ENCODE measurements at regions not wholly inside any gene's neighbourhood (a gene's known extent, or its start where the extent isn't known, plus 50 kb on each side); places are given as distances from the start of the nearest gene placed in this dataset.

- POLR2A ChIA-PET: no interaction called here
- Mint-ChIP-seq H3K4me1 (ENCODE audit: insufficient read depth, unreplicated experiment) (no peaks in the 10 kb centered on the region), H3K4me3 (ENCODE audit: unreplicated experiment) (no peak overlapping the region), H3K36me3 (ENCODE audit: insufficient read depth, unreplicated experiment) (no peaks in the 10 kb centered on the region), H3K9me3 (ENCODE audit: unreplicated experiment) (no peaks in the 10 kb centered on the region), H3K27ac (ENCODE audit: low read depth, unreplicated experiment) (no peak overlapping the region), H3K27me3 (ENCODE audit: insufficient read depth, unreplicated experiment) (no peaks in the 10 kb centered on the region)
- BruUV-seq (replicated peaks): no TSS peak
- CTCF ChIA-PET: no interaction called here
- no peak for DNase-seq (ENCODE audit: unreplicated experiment)
- intact Hi-C loops (cut with micrococcal nuclease): no loop called here
- TF ChIP-seq CTCF (IDR thresholded peaks at IDR 0.05; ENCODE audit: unreplicated experiment): no peak
These were observed 65.8 kb upstream of the KCNA1 start for GRCh38 chr12:4843907-4844306.

GRCh38 chr12:4847713-4848112 lies 62.0 kb upstream of the KCNA1 start:
- no peak for DNase-seq (ENCODE audit: unreplicated experiment)
- CTCF ChIA-PET: interaction anchor here (0.6 to 2.7 kb wide), 7 partner anchors 10 to 1219 kb away, joined by 3 to 38 read pairs (median 3); a partner anchor contains a TSS
- no peaks in the 10 kb centered on the region for H3K36me3 Mint-ChIP-seq (ENCODE audit: insufficient read depth, unreplicated experiment)

GRCh38 chr12:4849115-4849541 lies 60.6 kb upstream of the KCNA1 start:
- no peaks in the 10 kb centered on the region for H3K4me1 Mint-ChIP-seq (ENCODE audit: insufficient read depth, unreplicated experiment)
- no peaks in the 10 kb centered on the region for H3K36me3 Mint-ChIP-seq (ENCODE audit: insufficient read depth, unreplicated experiment)
- no peak overlapping the region for H3K4me3 Mint-ChIP-seq (ENCODE audit: unreplicated experiment)
- BruUV-seq (replicated peaks): no TSS peak
- peak; percentile 38 for DNase-seq (ENCODE audit: unreplicated experiment)
- intact Hi-C loops (cut with micrococcal nuclease): no loop called here
- CTCF ChIA-PET: interaction anchor here (0.6 to 2.7 kb wide), 38 partner anchors 8 to 1129 kb away, joined by 3 to 38 read pairs (median 3); no protein-coding TSS in a partner anchor
- H3K27ac Mint-ChIP-seq (ENCODE audit: low read depth, unreplicated experiment): no peak overlapping the region
- POLR2A ChIA-PET: no interaction called here
- no peaks in the 10 kb centered on the region for H3K9me3 Mint-ChIP-seq (ENCODE audit: unreplicated experiment)
- TF ChIP-seq CTCF (IDR thresholded peaks at IDR 0.05; ENCODE audit: unreplicated experiment): peak; percentile 70
- peaks cover 41% of the 10 kb centered on the region for H3K27me3 Mint-ChIP-seq (ENCODE audit: insufficient read depth, unreplicated experiment)

More at GRCh38 chr12:4847713-4848112, 62.0 kb upstream of the KCNA1 start:
- Mint-ChIP-seq H3K4me1 (ENCODE audit: insufficient read depth, unreplicated experiment) (no peaks in the 10 kb centered on the region), H3K27ac (ENCODE audit: low read depth, unreplicated experiment) (no peak overlapping the region), H3K4me3 (ENCODE audit: unreplicated experiment) (no peak overlapping the region), H3K9me3 (ENCODE audit: unreplicated experiment) (no peaks in the 10 kb centered on the region), H3K27me3 (ENCODE audit: insufficient read depth, unreplicated experiment) (peaks cover 27% of the 10 kb centered on the region)
- BruUV-seq (replicated peaks): no TSS peak
- TF ChIP-seq CTCF (IDR thresholded peaks at IDR 0.05; ENCODE audit: unreplicated experiment): no peak
- intact Hi-C loops (cut with micrococcal nuclease): no loop called here
- POLR2A ChIA-PET: no interaction called here

GRCh38 chr12:4849795-4850345 lies 59.8 kb upstream of the KCNA1 start:
- no peak overlapping the region for H3K4me3 Mint-ChIP-seq (ENCODE audit: unreplicated experiment)
- TF ChIP-seq CTCF (IDR thresholded peaks at IDR 0.05; ENCODE audit: unreplicated experiment): no peak
- no peak for DNase-seq (ENCODE audit: unreplicated experiment)
- POLR2A ChIA-PET: no interaction called here
- no peaks in the 10 kb centered on the region for H3K4me1 Mint-ChIP-seq (ENCODE audit: insufficient read depth, unreplicated experiment)
- BruUV-seq (replicated peaks): no TSS peak
- H3K27ac Mint-ChIP-seq (ENCODE audit: low read depth, unreplicated experiment): no peak overlapping the region
- H3K9me3 Mint-ChIP-seq (ENCODE audit: unreplicated experiment): no peaks in the 10 kb centered on the region
- CTCF ChIA-PET: interaction anchor here (0.6 to 2.7 kb wide), 29 partner anchors 8 to 758 kb away, joined by 3 to 38 read pairs (median 3); no protein-coding TSS in a partner anchor
- peaks cover 41% of the 10 kb centered on the region for H3K27me3 Mint-ChIP-seq (ENCODE audit: insufficient read depth, unreplicated experiment)
- intact Hi-C loops (cut with micrococcal nuclease): no loop called here
- no peaks in the 10 kb centered on the region for H3K36me3 Mint-ChIP-seq (ENCODE audit: insufficient read depth, unreplicated experiment)

Data from MCF 10A (cell line).